ENCODE measurements at regions not wholly inside any gene's neighbourhood (a gene's known extent, or its start where the extent isn't known, plus 50 kb on each side); places are given as distances from the start of the nearest gene placed in this dataset.

- Mint-ChIP-seq H3K4me3 (no peak overlapping the region), H3K27me3 (ENCODE audit: low read depth) (peaks cover 3% of the 10 kb centered on the region), H3K9me3 (ENCODE audit: insufficient read depth) (no peaks in the 10 kb centered on the region), H3K27ac (no peak overlapping the region), H3K36me3 (ENCODE audit: low read depth) (no peaks in the 10 kb centered on the region), H3K4me1 (ENCODE audit: low read depth) (peaks cover 6% of the 10 kb centered on the region)
- ChIA-PET CTCF (no interaction called here), POLR2A (no interaction called here)
- DNase-seq (no peak), ATAC-seq (no peak)
Measured at GRCh38 chr12:76255281-76255680, 92.9 kb downstream of the BBS10 start.

- ChIA-PET POLR2A (no interaction called here), CTCF (no interaction called here)
- no peak for ATAC-seq
- no peaks in the 10 kb centered on the region for H3K36me3 Mint-ChIP-seq (ENCODE audit: low read depth)
- H3K4me3 Mint-ChIP-seq, result no peak overlapping the region
- no peak for DNase-seq
- H3K27me3 Mint-ChIP-seq (ENCODE audit: low read depth), result peaks cover 6% of the 10 kb centered on the region
- H3K27ac Mint-ChIP-seq, result no peak overlapping the region
- H3K4me1 Mint-ChIP-seq (ENCODE audit: low read depth), result no peaks in the 10 kb centered on the region
- H3K9me3 Mint-ChIP-seq (ENCODE audit: insufficient read depth), result no peaks in the 10 kb centered on the region
Measured at GRCh38 chr12:76252031-76252430, 96.2 kb downstream of the BBS10 start.

DNA sequence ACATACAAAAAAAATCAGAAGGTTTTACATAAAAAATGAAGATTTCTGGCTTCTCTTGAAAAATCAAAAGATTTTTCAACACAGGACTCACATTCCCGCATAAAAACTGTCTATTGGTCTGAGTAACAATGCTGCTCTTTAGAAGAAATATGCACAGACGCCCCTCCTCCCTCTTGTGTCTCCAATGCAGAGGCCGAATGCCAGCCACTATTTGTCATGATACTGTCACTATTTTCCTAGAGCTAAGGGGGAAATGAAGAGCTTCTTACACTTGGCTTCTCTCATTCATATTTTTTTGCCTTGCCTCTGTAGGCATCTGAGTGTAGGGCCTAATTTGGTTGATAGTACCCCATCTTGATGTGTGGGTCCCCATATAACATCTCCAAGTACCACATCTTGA is 98.0 kb downstream of the BBS10 start:
- H3K4me1 Mint-ChIP-seq (ENCODE audit: low read depth), result no peaks in the 10 kb centered on the region
- H3K27me3 Mint-ChIP-seq (ENCODE audit: low read depth), result peaks cover 13% of the 10 kb centered on the region
- CTCF ChIA-PET, result no interaction called here
- H3K36me3 Mint-ChIP-seq (ENCODE audit: low read depth), result no peaks in the 10 kb centered on the region
- no peaks in the 10 kb centered on the region for H3K9me3 Mint-ChIP-seq (ENCODE audit: insufficient read depth)
- POLR2A ChIA-PET, result no interaction called here
- H3K4me3 Mint-ChIP-seq, result no peak overlapping the region
- no peak for ATAC-seq
- no peak for DNase-seq
- H3K27ac Mint-ChIP-seq, result no peak overlapping the region

GRCh38 chr12:76249501-76249900 is 98.7 kb downstream of the BBS10 start:
- H3K9me3 Mint-ChIP-seq (ENCODE audit: insufficient read depth), result no peaks in the 10 kb centered on the region
- H3K27ac Mint-ChIP-seq, result no peak overlapping the region
- peaks cover 13% of the 10 kb centered on the region for H3K27me3 Mint-ChIP-seq (ENCODE audit: low read depth)
- ChIA-PET CTCF (no interaction called here), POLR2A (no interaction called here)
- no peak for DNase-seq
- H3K4me3 Mint-ChIP-seq, result no peak overlapping the region
- no peak for ATAC-seq
- H3K4me1 Mint-ChIP-seq (ENCODE audit: low read depth), result no peaks in the 10 kb centered on the region
- no peaks in the 10 kb centered on the region for H3K36me3 Mint-ChIP-seq (ENCODE audit: low read depth)

- CTCF ChIA-PET, result no interaction called here
Measured at GRCh38 chr12:76247992-76248391, 100.2 kb downstream of the BBS10 start.

DNA sequence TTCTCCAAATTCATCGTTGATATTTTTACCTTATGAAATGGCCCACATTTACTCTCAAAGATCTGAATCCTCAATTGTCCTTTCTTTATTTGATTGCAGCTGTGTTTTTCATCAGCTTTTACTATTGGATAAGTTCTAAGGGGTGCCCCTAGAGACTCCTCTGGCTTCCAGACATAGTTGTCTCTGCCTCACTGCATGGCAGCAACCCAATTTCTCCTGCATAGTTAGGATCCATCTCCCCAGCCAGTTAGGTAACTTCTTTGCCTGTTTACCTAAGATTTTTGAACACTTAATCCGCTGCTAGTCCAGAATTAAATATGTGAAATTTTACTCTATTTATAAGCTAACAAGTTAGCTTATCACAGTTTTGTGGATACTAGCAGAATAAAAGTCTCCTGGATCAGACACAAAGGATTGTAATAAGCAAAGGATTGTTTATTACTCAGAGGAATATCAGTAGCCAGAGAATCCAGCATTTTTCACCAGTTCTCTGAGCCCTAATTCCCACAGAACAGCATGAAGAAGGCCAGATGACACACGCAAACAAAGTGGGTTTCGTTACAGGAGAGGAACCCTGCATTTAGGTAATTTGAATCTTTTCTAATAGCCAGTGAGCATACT is 101.1 kb downstream of the BBS10 start:
- ChIA-PET CTCF (no interaction called here), POLR2A (no interaction called here)
- ATAC-seq, result no peak

More at GRCh38 chr12:76247992-76248391, 100.2 kb downstream of the BBS10 start:
- Mint-ChIP-seq H3K36me3 (ENCODE audit: low read depth) (no peaks in the 10 kb centered on the region), H3K9me3 (ENCODE audit: insufficient read depth) (no peaks in the 10 kb centered on the region), H3K4me1 (ENCODE audit: low read depth) (no peaks in the 10 kb centered on the region), H3K4me3 (no peak overlapping the region), H3K27ac (no peak overlapping the region), H3K27me3 (ENCODE audit: low read depth) (peaks cover 13% of the 10 kb centered on the region)
- POLR2A ChIA-PET, result no interaction called here
- DNase-seq (no peak), ATAC-seq (no peak)

DNA sequence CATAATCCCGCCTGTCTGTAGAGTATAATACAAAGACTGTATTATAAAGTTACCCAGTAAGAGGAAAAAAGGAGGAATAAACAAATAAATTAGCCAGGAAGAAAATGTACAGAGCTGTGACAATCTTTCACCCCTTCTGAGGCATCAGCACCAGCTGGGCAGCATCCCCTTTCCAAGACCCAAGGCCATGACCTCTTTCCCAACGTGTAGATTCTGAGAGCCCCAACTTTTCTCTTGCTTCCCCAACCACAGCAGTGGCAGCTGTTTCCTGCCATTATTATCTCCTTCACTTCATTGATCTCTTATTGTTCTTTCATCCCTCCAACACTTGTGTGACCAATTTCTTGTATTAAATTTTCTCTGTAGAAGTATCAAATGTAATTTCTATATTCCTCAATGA is 101.6 kb downstream of the BBS10 start:
- no peak overlapping the region for H3K27ac Mint-ChIP-seq
- DNase-seq (no peak), ATAC-seq (no peak)
- peaks cover 13% of the 10 kb centered on the region for H3K27me3 Mint-ChIP-seq (ENCODE audit: low read depth)
- H3K4me3 Mint-ChIP-seq, result no peak overlapping the region
- CTCF ChIA-PET, result no interaction called here
- no peaks in the 10 kb centered on the region for H3K36me3 Mint-ChIP-seq (ENCODE audit: low read depth)
- POLR2A ChIA-PET, result no interaction called here
- no peaks in the 10 kb centered on the region for H3K9me3 Mint-ChIP-seq (ENCODE audit: insufficient read depth)
- H3K4me1 Mint-ChIP-seq (ENCODE audit: low read depth), result no peaks in the 10 kb centered on the region

More for the DNA sequence above, 101.1 kb downstream of the BBS10 start:
- Mint-ChIP-seq H3K27me3 (ENCODE audit: low read depth) (peaks cover 13% of the 10 kb centered on the region), H3K9me3 (ENCODE audit: insufficient read depth) (no peaks in the 10 kb centered on the region), H3K4me1 (ENCODE audit: low read depth) (no peaks in the 10 kb centered on the region), H3K4me3 (no peak overlapping the region), H3K27ac (no peak overlapping the region), H3K36me3 (ENCODE audit: low read depth) (no peaks in the 10 kb centered on the region)
- no peak for DNase-seq

DNA sequence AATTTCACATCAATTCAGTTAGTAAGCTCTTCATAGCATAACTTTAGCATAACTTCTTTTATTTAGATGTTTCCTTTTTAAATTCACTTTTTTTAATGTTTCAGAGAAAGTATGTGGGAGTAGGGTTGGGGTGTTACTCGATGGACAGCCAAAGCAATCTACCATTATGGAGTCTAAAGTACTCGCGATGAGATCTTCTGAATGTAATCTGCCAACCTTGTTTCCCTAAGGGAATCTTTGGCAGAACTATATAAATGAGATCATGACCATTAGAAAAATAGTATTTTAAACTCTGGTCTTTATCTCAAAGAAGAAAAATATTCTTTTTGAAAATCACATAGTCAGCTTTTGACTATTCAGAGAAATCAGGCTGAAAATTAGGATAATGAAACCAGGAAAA is 103.9 kb downstream of the BBS10 start:
- Mint-ChIP-seq H3K4me1 (ENCODE audit: low read depth) (no peaks in the 10 kb centered on the region), H3K27ac (no peak overlapping the region), H3K36me3 (ENCODE audit: low read depth) (no peaks in the 10 kb centered on the region), H3K9me3 (ENCODE audit: insufficient read depth) (no peaks in the 10 kb centered on the region), H3K4me3 (no peak overlapping the region), H3K27me3 (ENCODE audit: low read depth) (peaks cover 9% of the 10 kb centered on the region)
- ChIA-PET CTCF (no interaction called here), POLR2A (no interaction called here)
- ATAC-seq (no peak), DNase-seq (no peak)

- no peak for DNase-seq
- H3K9me3 Mint-ChIP-seq (ENCODE audit: insufficient read depth), result no peaks in the 10 kb centered on the region
- H3K27ac Mint-ChIP-seq, result no peak overlapping the region
- H3K36me3 Mint-ChIP-seq (ENCODE audit: low read depth), result no peaks in the 10 kb centered on the region
- peaks cover 8% of the 10 kb centered on the region for H3K27me3 Mint-ChIP-seq (ENCODE audit: low read depth)
- ATAC-seq, result no peak
- CTCF ChIA-PET, result no interaction called here
- POLR2A ChIA-PET, result no interaction called here
- no peak overlapping the region for H3K4me3 Mint-ChIP-seq
- no peaks in the 10 kb centered on the region for H3K4me1 Mint-ChIP-seq (ENCODE audit: low read depth)
Measured at GRCh38 chr12:76242813-76243550, 105.2 kb downstream of the BBS10 start.

DNA sequence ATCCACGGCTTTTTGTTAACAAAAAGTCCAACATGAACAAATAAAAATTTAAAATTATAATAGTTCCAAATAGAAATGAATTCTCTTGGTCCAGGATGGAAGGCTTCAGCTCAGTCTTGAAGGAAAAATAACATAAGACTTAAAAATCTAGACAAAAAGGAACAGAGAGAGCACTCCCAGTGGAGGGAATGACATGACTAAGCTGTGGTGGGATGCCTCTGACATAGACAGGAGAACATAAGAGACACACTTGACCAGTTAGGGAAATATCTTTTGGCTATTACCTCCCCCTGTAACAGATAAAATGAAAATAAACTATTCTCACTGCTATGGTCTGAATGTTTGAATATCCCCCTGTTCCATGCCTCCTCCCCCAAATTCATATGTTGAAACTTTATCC is 106.8 kb downstream of the BBS10 start:
- no peak for ATAC-seq
- CTCF ChIA-PET, result no interaction called here

DNA sequence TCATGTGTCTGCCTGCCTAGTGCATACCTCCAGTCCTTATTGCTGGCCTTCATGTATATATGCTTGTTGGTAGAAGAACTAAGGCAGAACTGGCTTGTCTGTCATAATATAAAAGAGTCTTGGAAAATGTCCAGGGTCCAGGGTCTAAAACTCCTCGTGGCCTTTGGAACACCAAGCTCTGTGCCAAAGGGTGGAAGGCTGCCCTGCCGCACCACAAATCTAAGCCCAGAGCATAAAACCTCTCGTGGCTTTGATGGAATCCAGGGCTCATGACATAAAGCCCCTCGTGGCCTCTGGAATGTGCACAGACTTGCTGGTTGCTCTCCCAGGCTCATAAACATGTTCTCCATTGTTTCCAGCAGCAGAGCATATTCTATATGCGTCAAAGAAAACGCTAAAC is 107.9 kb downstream of the BBS10 start:
- Mint-ChIP-seq H3K9me3 (ENCODE audit: insufficient read depth) (no peaks in the 10 kb centered on the region), H3K27ac (no peak overlapping the region), H3K4me1 (ENCODE audit: low read depth) (no peaks in the 10 kb centered on the region), H3K4me3 (no peak overlapping the region), H3K27me3 (ENCODE audit: low read depth) (no peaks in the 10 kb centered on the region), H3K36me3 (ENCODE audit: low read depth) (no peaks in the 10 kb centered on the region)
- ChIA-PET CTCF (no interaction called here), POLR2A (no interaction called here)
- ATAC-seq (no peak), DNase-seq (no peak)

More for the DNA sequence above, 106.8 kb downstream of the BBS10 start:
- Mint-ChIP-seq H3K27ac (no peak overlapping the region), H3K27me3 (ENCODE audit: low read depth) (peaks cover 4% of the 10 kb centered on the region), H3K4me1 (ENCODE audit: low read depth) (no peaks in the 10 kb centered on the region), H3K4me3 (no peak overlapping the region), H3K36me3 (ENCODE audit: low read depth) (no peaks in the 10 kb centered on the region), H3K9me3 (ENCODE audit: insufficient read depth) (no peaks in the 10 kb centered on the region)
- POLR2A ChIA-PET, result no interaction called here
- DNase-seq, result no peak

GRCh38 chr12:76238688-76239087 is 109.5 kb downstream of the BBS10 start:
- ChIA-PET POLR2A (no interaction called here), CTCF (no interaction called here)
- Mint-ChIP-seq H3K9me3 (ENCODE audit: insufficient read depth) (no peaks in the 10 kb centered on the region), H3K4me3 (no peak overlapping the region), H3K36me3 (ENCODE audit: low read depth) (no peaks in the 10 kb centered on the region), H3K27ac (no peak overlapping the region), H3K27me3 (ENCODE audit: low read depth) (no peaks in the 10 kb centered on the region), H3K4me1 (ENCODE audit: low read depth) (no peaks in the 10 kb centered on the region)
- DNase-seq, result no peak
- ATAC-seq, result no peak
